Upper lobe of right lung (tissue), 1 donor: ENCODE measurements at regions not wholly inside any gene's neighbourhood (a gene's known extent, or its start where the extent isn't known, plus 50 kb on each side); places are given as distances from the start of the nearest gene placed in this dataset.
"Not testable (repeated sequence)": the region's sequence is repeated elsewhere in the genome, so short reads cannot be mapped to it uniquely, and the experiment has no call there.

ENCODE experiments used
- ATAC-seq: fragments of 200-7000 bp; cut with Tn5 transposase; one replicate; pipeline ENCODE4 v1.9.1; 2020; ENCODE audit warnings: mild to moderate bottlenecking, moderate library complexity
- DNase-seq: peaks from one replicate; pipeline ENCODE4 v3.0.0-alpha.2; 2020
- H3K27ac ChIP-seq: fragments of 200-600 bp; one replicate; pipeline ENCODE4 v1.8.0; 2022
- H3K27me3 ChIP-seq: fragments of 200-600 bp; one replicate; pipeline ENCODE4 v1.8.0; 2022; ENCODE audit warnings: mild to moderate bottlenecking
- H3K36me3 ChIP-seq: fragments of 200-600 bp; one replicate; pipeline ENCODE4 v1.8.0; 2022
- H3K4me1 ChIP-seq: fragments of 200-600 bp; one replicate; pipeline ENCODE4 v1.8.0; 2022
- H3K4me3 ChIP-seq: fragments of 200-600 bp; one replicate; pipeline ENCODE4 v1.8.0; 2022; ENCODE audit warnings: mild to moderate bottlenecking
- H3K9me3 ChIP-seq: fragments of 200-600 bp; one replicate; pipeline ENCODE4 v1.8.0; 2022
- CTCF ChIP-seq: fragments of 200-600 bp; IDR thresholded peaks from one replicate; pipeline ENCODE4 v1.8.0; 2022; ENCODE audit warnings: antibody characterized with exemption
- intact Hi-C: fragments of 100-400 bp; cut with DNase I; formaldehyde crosslinking; loops from one replicate; pipeline ENCODE4 v1.11.0; 2022
- donor health status: DM: no; HTN: yes; CAD: no; lungs with severe emphysema.

- no peak for DNase-seq
- no peak overlapping the region for H3K27ac ChIP-seq
- no peak overlapping the region for H3K4me3 ChIP-seq
- no peaks in the 10 kb centered on the region for H3K4me1 ChIP-seq
- intact Hi-C loops, result no loop called here
- ATAC-seq, result no peak
- TF ChIP-seq CTCF, result no peak
- H3K27me3 ChIP-seq, result no peaks in the 10 kb centered on the region
- H3K36me3 ChIP-seq, result no peaks in the 10 kb centered on the region
- H3K9me3 ChIP-seq, result no peaks in the 10 kb centered on the region
These were observed 462.7 kb downstream of the PLOD2 start for GRCh38 chr3:145698250-145698649.

- intact Hi-C loops, result no loop called here
- TF ChIP-seq CTCF, result no peak
- no peak overlapping the region for H3K4me3 ChIP-seq
- H3K27me3 ChIP-seq, result no peaks in the 10 kb centered on the region
- no peak for ATAC-seq
- H3K4me1 ChIP-seq, result no peaks in the 10 kb centered on the region
- no peaks in the 10 kb centered on the region for H3K9me3 ChIP-seq
- no peak for DNase-seq
- H3K36me3 ChIP-seq, result no peaks in the 10 kb centered on the region
- H3K27ac ChIP-seq, result no peak overlapping the region
These were observed 462.2 kb downstream of the PLOD2 start for GRCh38 chr3:145698749-145699148.

DNA sequence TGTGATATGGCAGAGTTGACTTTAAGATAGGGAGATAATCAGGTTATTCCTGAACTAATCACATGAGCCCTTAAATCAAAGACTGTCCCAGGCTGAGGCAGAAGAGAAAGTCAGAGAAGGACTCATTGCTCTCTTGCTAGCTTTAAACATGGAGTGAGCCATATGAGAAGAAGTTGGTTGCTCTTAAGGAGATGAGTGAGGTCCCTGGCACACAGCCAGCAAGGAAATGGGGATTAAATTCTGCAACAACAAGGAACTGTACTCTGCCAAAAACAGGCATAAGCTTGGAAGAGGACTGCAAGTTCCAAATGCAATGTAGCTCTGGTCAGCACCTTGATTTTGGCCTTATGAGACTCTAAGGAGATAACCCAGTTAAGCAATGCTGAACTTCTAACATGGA, 457.0 kb downstream of the PLOD2 start:
- ATAC-seq, result no peak

GRCh38 chr3:145709779-145710178, 451.2 kb downstream of the PLOD2 start:
- H3K27ac ChIP-seq, DNase-seq, H3K9me3 ChIP-seq, H3K4me1 ChIP-seq, H3K4me3 ChIP-seq, H3K36me3 ChIP-seq, H3K27me3 ChIP-seq, ATAC-seq, intact Hi-C loops: not testable (repeated sequence)

More for the DNA sequence above, 457.0 kb downstream of the PLOD2 start:
- Histone ChIP-seq H3K27ac (no peak overlapping the region), H3K36me3 (no peaks in the 10 kb centered on the region), H3K9me3 (no peaks in the 10 kb centered on the region), H3K4me3 (no peak overlapping the region), H3K4me1 (no peaks in the 10 kb centered on the region), H3K27me3 (no peaks in the 10 kb centered on the region)
- intact Hi-C loops, result no loop called here
- no peak for DNase-seq
- no peak for TF ChIP-seq CTCF

GRCh38 chr3:145716519-145716918, 444.5 kb downstream of the PLOD2 start:
- Histone ChIP-seq H3K27ac (no peak overlapping the region), H3K9me3 (no peaks in the 10 kb centered on the region), H3K4me1 (no peaks in the 10 kb centered on the region), H3K36me3 (no peaks in the 10 kb centered on the region), H3K4me3 (no peak overlapping the region), H3K27me3 (no peaks in the 10 kb centered on the region)
- DNase-seq (no peak), ATAC-seq (no peak)
- TF ChIP-seq CTCF, result no peak
- intact Hi-C loops, result no loop called here

GRCh38 chr3:145719114-145719513, 441.9 kb downstream of the PLOD2 start:
- no peak overlapping the region for H3K4me3 ChIP-seq
- no peaks in the 10 kb centered on the region for H3K36me3 ChIP-seq

More at GRCh38 chr3:145719114-145719513, 441.9 kb downstream of the PLOD2 start:
- H3K4me1 ChIP-seq, result no peaks in the 10 kb centered on the region
- intact Hi-C loops, result no loop called here
- no peaks in the 10 kb centered on the region for H3K9me3 ChIP-seq
- DNase-seq (no peak), ATAC-seq (no peak)
- no peak for TF ChIP-seq CTCF
- H3K27ac ChIP-seq, result no peak overlapping the region
- no peaks in the 10 kb centered on the region for H3K27me3 ChIP-seq
